KOPT-K1 (cell line): ENCODE measurements at regions not wholly inside any gene's neighbourhood (a gene's known extent, or its start where the extent isn't known, plus 50 kb on each side); places are given as distances from the start of the nearest gene placed in this dataset.
"Not testable (repeated sequence)": the region's sequence is repeated elsewhere in the genome, so short reads cannot be mapped to it uniquely, and the experiment has no call there.

ENCODE experiments used
- H3K27ac ChIP-seq: fragments of 200-600 bp; sonication (generic); 2 replicates; pipeline ENCODE4 v1.5.1; 2016; ENCODE audit warnings: antibody characterized with exemption, mild to moderate bottlenecking, low read depth, low read length; ENCODE audit not compliant: poor library complexity, severe bottlenecking
- H3K36me3 ChIP-seq: fragments of 200-600 bp; sonication (generic); 2 replicates; pipeline ENCODE4 v1.5.1; 2017; ENCODE audit warnings: antibody characterized with exemption, mild to moderate bottlenecking, low read length, moderate library complexity; ENCODE audit not compliant: insufficient read depth
- H3K9me3 ChIP-seq: fragments of 200-600 bp; sonication (generic); 2 replicates; pipeline ENCODE4 v1.5.1; 2017; ENCODE audit warnings: antibody characterized with exemption, low read length, mild to moderate bottlenecking; ENCODE audit not compliant: insufficient read depth, poor library complexity, severe bottlenecking

DNA sequence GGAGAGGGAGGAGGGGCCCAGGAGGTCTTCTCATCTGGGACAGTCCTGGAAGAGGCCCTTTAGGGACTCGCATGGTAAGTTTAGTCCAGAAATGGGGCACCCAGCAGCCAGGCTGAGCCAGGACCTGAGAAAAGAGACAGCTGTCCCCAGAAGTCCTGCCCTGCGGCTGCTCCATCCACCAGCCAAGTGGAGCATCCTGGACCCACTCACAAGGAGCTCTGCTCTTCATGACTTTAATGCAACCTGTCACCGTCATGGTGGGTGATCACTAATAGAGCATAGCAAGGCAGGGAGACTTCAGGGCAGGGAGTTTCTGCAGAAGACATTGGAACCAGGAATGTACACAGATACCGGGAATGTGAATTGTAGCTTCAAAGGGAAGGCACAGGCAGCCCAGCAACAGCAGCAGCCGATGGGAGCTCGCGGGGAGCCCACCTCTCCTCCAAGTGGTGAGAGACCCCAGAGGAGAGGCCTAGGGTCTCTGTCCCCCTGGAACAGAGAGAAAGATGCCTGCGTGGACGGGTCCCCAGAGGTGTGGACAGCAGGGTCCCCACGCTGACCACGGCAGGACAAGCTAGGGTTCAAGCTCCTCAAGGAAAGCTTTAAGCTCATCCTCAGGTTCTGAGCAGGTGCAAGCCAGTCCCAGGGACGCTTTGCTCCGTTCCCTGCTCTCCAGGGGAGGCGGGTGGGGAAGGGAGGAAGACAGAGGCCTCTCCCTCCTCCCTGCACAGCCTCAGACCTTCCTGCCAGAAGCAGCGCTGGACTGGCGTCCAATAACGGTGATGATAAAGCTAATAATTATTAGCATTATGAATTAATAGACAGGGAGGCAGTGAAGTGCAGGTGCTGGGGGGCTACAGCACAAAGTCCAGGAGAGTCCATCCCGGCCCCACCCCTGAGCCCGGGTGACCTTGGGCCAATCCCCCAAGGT, 335.3 kb downstream of the ADGRD1 start:
- not testable (repeated sequence) for H3K27ac ChIP-seq, H3K9me3 ChIP-seq

DNA sequence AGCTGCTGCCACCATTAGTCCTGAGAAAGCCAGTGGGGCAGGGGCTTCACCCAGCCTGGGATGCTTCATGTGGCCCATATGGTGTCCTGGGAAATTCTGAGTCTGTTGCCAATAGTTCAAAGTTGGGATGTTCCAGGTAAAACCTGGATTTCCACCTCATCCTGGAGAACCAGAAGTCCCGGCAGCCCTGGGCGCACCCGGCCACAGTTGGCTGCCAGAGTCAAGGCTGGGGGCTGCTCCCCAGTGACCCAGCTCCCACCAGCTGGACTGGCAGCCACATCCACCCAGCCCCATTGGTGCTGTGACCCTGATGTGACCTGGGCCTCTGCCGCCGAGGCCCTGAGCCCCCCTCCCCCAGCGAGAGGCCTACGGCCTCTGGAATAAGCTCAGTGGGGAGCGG, 336.1 kb downstream of the ADGRD1 start:
- H3K9me3 ChIP-seq, H3K36me3 ChIP-seq, H3K27ac ChIP-seq: not testable (repeated sequence)

More for the DNA sequence above, 335.3 kb downstream of the ADGRD1 start:
- H3K36me3 ChIP-seq, result not testable (repeated sequence)

DNA sequence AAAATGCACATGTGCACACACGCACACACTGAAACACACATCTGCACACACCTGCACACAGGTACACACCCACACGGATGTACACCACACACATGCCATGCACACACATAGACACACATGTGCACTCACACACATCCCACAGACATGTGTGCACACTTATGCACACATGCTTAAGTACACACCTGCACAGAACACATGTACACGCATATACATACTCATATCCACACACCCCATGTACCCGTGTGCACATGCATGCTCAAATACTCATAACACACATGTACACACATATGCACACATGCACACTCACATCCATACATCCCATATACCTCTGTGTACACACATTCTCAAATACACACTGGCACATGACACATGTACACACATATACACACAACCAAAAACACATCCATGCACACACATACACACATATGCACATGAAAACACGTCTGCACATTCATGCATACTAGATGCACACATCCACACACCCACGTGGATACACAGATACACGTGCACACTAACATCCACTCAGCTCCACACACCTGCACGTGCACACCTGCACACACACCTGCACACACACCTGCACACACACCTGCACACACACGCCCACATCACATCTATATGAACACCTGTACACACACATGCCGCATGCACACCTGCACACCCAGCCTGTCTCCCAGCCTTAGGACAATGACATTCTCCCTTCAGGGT, 336.7 kb downstream of the ADGRD1 start:
- H3K27ac ChIP-seq, result no peak overlapping the region
- H3K36me3 ChIP-seq, result no peaks in the 10 kb centered on the region
- H3K9me3 ChIP-seq, result no peaks in the 10 kb centered on the region

DNA sequence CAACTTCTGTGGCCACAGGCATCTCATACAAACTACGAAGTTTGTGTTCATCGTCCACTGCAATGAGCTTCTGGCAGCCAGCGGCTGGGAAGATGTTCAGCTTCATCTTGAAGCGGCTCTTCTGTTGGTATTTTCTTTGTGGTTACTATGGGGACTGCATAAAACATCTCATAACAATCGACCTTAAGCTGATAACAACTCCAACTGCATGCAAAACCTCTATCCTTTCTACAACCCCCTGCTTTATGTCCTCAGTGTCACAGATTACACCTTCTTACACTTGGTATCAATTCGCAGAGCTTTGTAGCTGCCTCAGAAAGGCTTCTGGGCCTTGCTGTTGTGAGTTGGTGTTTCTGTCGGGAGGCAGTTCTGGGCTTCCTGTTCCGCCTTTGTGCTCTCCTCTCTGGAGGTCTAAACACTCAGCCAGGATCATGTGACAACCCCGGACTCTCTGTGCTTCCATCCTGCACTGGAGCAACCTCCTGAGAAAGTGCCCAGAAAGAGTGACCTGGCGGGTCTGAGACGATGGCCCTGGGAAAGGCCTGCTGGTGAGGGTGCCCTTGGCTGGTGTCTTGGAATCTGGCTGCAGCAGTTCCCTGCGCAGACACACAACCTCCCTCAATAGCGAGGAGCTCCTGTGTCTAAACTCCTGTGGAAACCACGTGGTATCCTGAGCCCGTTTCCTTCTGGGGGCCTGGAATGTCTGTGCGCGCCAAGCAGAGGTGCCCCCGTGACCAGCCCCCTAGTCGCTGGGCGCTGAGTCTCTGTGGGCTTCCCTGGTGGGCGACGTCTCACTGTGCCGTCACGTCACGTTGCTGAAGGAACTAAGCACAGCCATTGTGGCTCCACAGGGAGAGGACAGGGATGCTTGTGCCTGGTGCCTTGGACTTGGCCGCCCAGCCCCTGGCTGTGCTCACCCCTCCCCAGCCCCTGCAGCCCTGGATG, 339.6 kb downstream of the ADGRD1 start:
- not testable (repeated sequence) for H3K36me3 ChIP-seq, H3K9me3 ChIP-seq, H3K27ac ChIP-seq

DNA sequence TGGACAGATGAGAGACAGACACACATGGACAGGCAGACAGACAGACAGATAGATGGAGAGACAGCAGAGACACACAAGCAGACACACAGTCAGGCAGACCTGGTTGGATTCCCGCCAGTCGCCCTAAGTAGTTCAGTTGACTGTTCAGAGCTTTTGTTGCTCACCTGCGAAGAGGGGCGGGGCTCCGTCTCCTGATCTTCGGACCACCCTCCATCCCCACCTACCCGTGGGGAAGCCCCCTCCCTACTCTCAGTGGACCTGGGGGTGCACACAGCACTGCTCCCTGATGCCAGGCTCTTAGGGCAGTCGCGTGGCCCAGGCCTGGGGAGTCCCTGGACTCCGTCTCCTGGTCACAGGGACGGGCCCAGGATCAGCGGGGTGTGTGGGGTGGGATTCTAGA, 341.0 kb downstream of the ADGRD1 start:
- H3K9me3 ChIP-seq, H3K27ac ChIP-seq, H3K36me3 ChIP-seq: not testable (repeated sequence)

DNA sequence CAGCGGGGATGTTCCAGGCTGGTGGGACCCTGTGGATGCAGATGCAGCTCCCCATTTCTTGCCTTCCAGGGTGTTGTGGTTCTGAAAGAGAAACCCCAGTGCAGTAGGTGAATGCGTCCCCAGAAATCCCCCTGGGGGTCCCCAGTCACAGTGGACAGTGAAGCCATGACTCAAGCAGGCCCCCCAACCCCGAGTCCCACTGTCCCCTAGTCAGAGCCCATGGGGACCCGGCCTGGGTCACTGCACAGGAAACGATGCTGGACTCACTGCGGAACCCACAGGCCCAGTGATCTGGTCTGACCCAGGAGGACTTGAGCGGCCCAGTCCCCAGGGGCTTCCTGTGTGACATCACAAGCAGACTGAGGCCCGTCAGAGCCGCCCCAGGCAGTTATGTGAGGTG, 341.4 kb downstream of the ADGRD1 start:
- not testable (repeated sequence) for H3K36me3 ChIP-seq, H3K27ac ChIP-seq, H3K9me3 ChIP-seq

DNA sequence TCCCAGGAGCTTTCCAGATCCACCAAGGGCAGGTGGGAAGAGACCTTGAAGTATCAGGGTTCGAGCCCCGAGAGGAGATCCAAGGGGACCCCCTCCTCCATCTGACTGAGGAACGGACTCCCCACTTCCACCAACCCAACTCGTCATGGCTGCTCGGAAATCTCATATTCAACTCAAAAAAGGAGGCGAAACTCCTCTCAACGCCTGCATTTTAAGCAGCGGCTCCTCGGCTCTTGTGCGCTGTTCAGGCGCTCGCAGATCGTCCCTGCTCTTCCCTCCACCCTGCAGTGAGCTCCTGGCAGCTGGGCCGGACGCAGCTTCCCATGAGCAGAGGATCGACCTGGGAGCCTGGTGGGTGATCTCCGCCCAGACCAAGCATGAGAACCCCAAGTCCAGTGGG, 341.9 kb downstream of the ADGRD1 start:
- H3K36me3 ChIP-seq, H3K27ac ChIP-seq, H3K9me3 ChIP-seq: not testable (repeated sequence)

DNA sequence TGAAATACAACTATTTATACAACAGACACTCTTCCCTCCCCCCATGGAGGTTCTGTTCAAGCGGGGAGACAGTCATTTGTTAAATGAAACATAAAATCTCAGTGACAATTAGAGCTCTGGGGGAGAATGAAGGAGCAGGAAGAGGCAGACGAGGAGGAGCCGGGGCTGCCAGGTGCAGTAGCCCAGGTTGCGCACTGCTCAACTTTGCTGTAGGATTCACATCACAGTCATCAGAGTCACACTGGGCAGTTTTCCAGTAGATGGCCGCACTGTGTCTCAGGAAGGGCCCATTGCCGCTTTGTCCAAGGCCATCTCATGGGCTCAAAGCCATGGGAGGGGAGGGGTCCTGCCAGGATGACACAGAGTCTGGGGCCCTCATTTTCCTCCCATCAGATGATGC, 342.4 kb downstream of the ADGRD1 start:
- H3K36me3 ChIP-seq, H3K27ac ChIP-seq, H3K9me3 ChIP-seq: not testable (repeated sequence)

DNA sequence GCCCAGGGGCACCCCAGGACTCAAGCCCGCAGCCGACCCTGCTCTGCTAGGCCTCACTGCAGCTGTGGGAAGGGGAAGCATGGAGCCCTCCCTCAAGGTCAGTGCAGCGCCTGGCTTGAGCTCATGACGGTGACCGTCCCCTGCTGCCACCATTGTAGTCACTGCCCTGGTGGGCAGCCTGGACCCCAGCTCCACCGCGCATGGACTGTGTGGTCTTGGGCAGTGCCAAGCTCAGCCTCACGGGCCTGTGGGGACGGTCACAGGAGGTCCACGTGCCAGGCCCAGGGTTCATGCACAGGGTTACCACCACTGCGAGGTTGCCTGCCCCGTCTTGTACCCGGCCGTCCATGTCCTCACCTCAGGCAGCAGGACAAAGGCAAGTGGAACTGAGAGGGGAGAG, 342.9 kb downstream of the ADGRD1 start:
- H3K27ac ChIP-seq, H3K9me3 ChIP-seq, H3K36me3 ChIP-seq: not testable (repeated sequence)

DNA sequence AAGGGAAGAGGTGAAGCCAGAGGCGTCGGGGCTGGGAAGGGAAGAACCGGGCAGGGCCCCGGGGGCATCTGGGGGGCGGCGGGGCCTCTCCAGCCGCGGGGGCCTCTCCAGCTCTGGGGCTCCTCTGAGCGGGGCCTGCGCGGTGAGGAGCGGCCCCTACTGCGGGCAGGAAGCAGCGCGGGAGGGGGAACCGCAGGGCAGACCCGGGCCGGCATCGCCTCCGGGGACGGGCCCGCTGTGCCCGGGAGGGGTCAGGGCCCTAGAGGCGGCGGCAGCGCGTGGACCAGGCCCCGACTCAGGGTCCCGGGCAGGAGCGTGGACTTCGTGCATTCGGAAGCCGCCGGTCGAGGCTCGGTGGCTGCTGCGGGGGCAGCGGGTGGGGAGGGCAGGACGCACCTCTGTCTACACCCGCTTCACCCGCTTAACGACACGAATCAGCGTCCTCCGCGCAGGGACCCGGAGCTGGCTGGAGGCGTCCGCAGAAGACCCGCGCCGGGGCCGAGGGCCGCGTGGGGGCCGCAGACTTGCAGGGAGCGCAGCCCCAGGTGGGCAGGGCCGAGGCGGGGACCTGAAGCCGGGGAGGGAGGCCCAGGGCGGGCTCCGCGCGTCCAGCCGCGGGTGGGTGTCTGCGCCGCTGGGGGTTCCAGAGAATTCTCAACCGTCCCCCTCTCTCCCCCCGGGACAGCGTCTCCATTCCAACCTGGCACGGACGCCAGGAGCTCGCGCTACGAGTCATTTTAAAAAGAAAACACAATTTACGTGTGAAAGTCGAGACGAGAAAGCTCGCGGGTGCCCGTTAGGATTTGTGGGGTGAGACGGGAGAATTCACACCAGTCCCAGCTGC, 345.0 kb downstream of the ADGRD1 start:
- not testable (repeated sequence) for H3K36me3 ChIP-seq, H3K27ac ChIP-seq, H3K9me3 ChIP-seq

DNA sequence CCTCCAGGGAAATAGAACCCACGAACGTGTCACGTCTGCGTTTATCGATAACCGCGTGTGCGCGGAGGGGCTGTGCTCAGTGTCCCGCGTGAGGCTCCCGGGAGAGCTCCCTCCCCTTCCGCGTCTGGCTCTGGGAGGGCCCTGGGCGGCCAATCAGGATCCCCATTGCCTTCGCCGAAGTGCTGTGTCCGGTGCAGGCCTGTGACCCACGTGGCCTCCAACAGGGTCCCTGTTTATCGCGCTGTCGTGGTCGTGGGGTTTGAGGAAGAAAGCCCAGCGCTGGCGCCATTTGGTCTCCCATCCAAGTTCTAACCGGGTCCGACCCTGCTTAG, 345.6 kb downstream of the ADGRD1 start:
- H3K36me3 ChIP-seq, H3K9me3 ChIP-seq, H3K27ac ChIP-seq: not testable (repeated sequence)

DNA sequence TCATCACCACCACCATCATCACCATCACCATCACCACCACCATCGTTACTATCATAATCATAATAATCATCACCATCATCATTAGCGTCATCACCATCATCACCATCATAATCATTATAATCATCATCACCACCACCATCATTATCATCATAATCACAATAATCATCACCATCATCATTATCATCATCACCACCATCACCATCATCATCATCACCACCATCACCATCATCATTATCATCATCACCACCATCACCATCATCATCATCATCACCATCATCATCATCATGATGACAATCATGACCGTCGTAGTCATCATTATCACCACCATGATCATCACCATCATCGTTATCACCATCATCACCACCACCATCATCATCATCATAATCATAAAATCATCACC, 349.9 kb downstream of the ADGRD1 start:
- not testable (repeated sequence) for H3K9me3 ChIP-seq, H3K27ac ChIP-seq, H3K36me3 ChIP-seq

DNA sequence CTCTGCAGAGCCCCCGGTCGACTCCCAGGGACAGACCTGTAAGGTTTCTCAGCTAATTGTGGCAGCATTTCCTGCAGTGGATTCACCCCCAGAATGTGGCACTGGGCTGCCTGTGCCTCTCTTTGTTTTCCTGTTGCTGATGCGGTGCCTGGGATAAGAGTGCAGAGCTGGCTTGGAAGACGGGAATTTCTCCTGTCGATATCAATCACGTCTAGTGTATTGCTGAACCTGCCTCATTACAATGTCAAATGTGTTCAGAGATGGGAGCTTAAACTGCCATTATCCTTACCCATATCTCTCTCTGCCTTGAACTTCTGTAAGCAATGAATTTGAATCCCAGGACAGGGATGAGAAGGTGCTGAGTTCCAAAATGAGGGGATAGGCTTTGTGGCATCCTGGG, 350.9 kb downstream of the ADGRD1 start:
- not testable (repeated sequence) for H3K9me3 ChIP-seq, H3K27ac ChIP-seq, H3K36me3 ChIP-seq

DNA sequence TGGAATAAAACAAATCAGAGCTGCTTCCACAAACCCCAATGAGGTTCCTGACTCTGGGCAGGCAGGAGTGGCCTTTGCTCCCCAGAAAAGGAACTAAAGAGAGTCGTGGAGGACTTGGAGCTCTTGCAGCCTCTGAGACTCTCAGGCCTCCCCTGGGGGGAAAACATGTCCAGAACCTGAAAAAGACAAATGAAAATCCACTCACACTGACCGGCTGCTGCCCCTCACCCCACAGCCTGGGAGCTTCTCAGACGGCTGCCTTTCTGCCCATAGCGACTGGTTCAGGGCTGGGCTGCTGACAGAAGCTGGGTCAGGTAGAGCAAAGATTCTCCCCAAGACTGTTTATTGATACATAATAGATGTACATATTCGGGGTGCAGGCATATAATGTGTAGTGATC, 356.0 kb downstream of the ADGRD1 start:
- H3K27ac ChIP-seq, result no peak overlapping the region
- H3K9me3 ChIP-seq, result no peaks in the 10 kb centered on the region
- H3K36me3 ChIP-seq, result no peaks in the 10 kb centered on the region
